BLaER1 treated with 17β-estradiol and CSF1 and Interleukin-3, amounts not matched to agents 10 nM and 100 nM (cell line): ENCODE measurements at regions not wholly inside any gene's neighbourhood (a gene's known extent, or its start where the extent isn't known, plus 50 kb on each side); places are given as distances from the start of the nearest gene placed in this dataset.
A peak's percentile ranks its signal among the peaks of the same experiment; 100 is the strongest.

ENCODE experiments used
- H3K27ac ChIP-seq, 11 experiments: shearing (Covaris generic); formaldehyde crosslinking; 2 replicates each; pipeline ENCODE4 v1.8.1; 2022
- H3K27me3 ChIP-seq, 11 experiments: shearing (Covaris generic); formaldehyde crosslinking; 2 replicates each; pipeline ENCODE4 v1.8.1; 2022
- H3K36me3 ChIP-seq, 11 experiments: shearing (Covaris generic); formaldehyde crosslinking; 2 replicates each; pipeline ENCODE4 v1.8.1; 2022
- H3K4me1 ChIP-seq, 10 experiments: shearing (Covaris generic); formaldehyde crosslinking; 2 replicates each; pipeline ENCODE4 v1.8.1; 2022
- H3K4me2 ChIP-seq, 11 experiments: shearing (Covaris generic); formaldehyde crosslinking; 2 replicates each; pipeline ENCODE4 v1.8.1; 2022
- H3K4me3 ChIP-seq, 10 experiments: shearing (Covaris generic); formaldehyde crosslinking; 2 replicates each; pipeline ENCODE4 v1.8.1; 2022
- H3K9ac ChIP-seq, 11 experiments: shearing (Covaris generic); formaldehyde crosslinking; 2 replicates each; pipeline ENCODE4 v1.8.1; 2022
- H3K9me3 ChIP-seq, 11 experiments: shearing (Covaris generic); formaldehyde crosslinking; replicated peaks in 1 of 11; 2 replicates each; pipeline ENCODE4 v1.8.1; 2022
- H4K20me1 ChIP-seq, 11 experiments: shearing (Covaris generic); formaldehyde crosslinking; 2 replicates each; pipeline ENCODE4 v1.8.1; 2022
- Cebpa-rat ChIP-seq, 11 experiments: shearing (Covaris generic); IDR thresholded peaks; 2 replicates each; pipeline ENCODE4 v1.8.1; 2022

- Histone ChIP-seq H3K4me3 (no peak overlapping the region), H3K9ac (no peak overlapping the region), H4K20me1 (no peaks in the 10 kb centered on the region), H3K36me3 (no peaks in the 10 kb centered on the region), H3K9me3 (peaks cover 0 to 14% (median 4%) of the 10 kb centered on the region in 11 experiments; a peak in 6 of 22 replicates), H3K27ac (no peak overlapping the region), H3K4me1 (peaks cover 12 to 24% (median 18%) of the 10 kb centered on the region in 10 experiments; a peak in 18 of 20 replicates), H3K27me3 (peaks cover 0 to 5% (median 0%) of the 10 kb centered on the region in 11 experiments; a peak in 2 of 22 replicates), H3K4me2 (0 out of 22 replicates have a peak overlapping the region, but pooled peaks of 1 of the 11 experiments have one; percentile 22)
- TF ChIP-seq Cebpa-rat (IDR thresholded peaks at IDR 0.05), result no peak
Observed at GRCh38 chr3:177822681-177823096, 625.4 kb upstream of the TBL1XR1 start.

GRCh38 chr3:177823701-177824189, 626.5 kb upstream of the TBL1XR1 start:
- H3K9ac ChIP-seq, result no peak overlapping the region
- H3K9me3 ChIP-seq, result peaks cover 0 to 7% (median 2%) of the 10 kb centered on the region in 11 experiments; a peak in 5 of 22 replicates
- H3K4me3 ChIP-seq, result no peak overlapping the region
- H3K27me3 ChIP-seq, result no peaks in the 10 kb centered on the region; a peak in 2 of 22 replicates
- no peak overlapping the region for H3K27ac ChIP-seq
- no peak for TF ChIP-seq Cebpa-rat (IDR thresholded peaks at IDR 0.05)
- H3K4me1 ChIP-seq, result peaks cover 12 to 24% (median 16%) of the 10 kb centered on the region in 10 experiments; a peak in 18 of 20 replicates
- H4K20me1 ChIP-seq, result no peaks in the 10 kb centered on the region
- no peak overlapping the region for H3K4me2 ChIP-seq
- no peaks in the 10 kb centered on the region for H3K36me3 ChIP-seq

GRCh38 chr3:177824190-177824786, 627.0 kb upstream of the TBL1XR1 start:
- no peaks in the 10 kb centered on the region for H3K36me3 ChIP-seq
- H3K9ac ChIP-seq, result no peak overlapping the region
- no peak for TF ChIP-seq Cebpa-rat (IDR thresholded peaks at IDR 0.05)
- H4K20me1 ChIP-seq, result no peaks in the 10 kb centered on the region
- H3K9me3 ChIP-seq, result peaks cover 0 to 13% (median 3%) of the 10 kb centered on the region in 11 experiments; a peak in 5 of 22 replicates
- H3K4me1 ChIP-seq, result peaks cover 12 to 21% (median 16%) of the 10 kb centered on the region in 10 experiments; a peak in 18 of 20 replicates
- no peak overlapping the region for H3K4me2 ChIP-seq
- no peak overlapping the region for H3K27ac ChIP-seq
- no peaks in the 10 kb centered on the region; a peak in 2 of 22 replicates for H3K27me3 ChIP-seq
- H3K4me3 ChIP-seq, result no peak overlapping the region

GRCh38 chr3:177824841-177825240, 627.6 kb upstream of the TBL1XR1 start:
- no peaks in the 10 kb centered on the region for H3K36me3 ChIP-seq
- no peak overlapping the region for H3K27ac ChIP-seq
- TF ChIP-seq Cebpa-rat (IDR thresholded peaks at IDR 0.05), result no peak
- H3K4me3 ChIP-seq, result no peak overlapping the region
- no peak overlapping the region for H3K9ac ChIP-seq
- peaks cover 12 to 17% (median 15%) of the 10 kb centered on the region in 10 experiments; a peak in 18 of 20 replicates for H3K4me1 ChIP-seq
- H3K9me3 ChIP-seq, result peaks cover 0 to 14% (median 4%) of the 10 kb centered on the region in 11 experiments; a peak in 4 of 22 replicates
- no peak overlapping the region for H3K4me2 ChIP-seq
- H4K20me1 ChIP-seq, result no peaks in the 10 kb centered on the region
- no peaks in the 10 kb centered on the region; a peak in 2 of 22 replicates for H3K27me3 ChIP-seq

- H3K4me1 ChIP-seq, result peaks cover 0 to 3% (median 2%) of the 10 kb centered on the region in 10 experiments; a peak in 11 of 20 replicates
Observed at GRCh38 chr3:177826253-177826652, 629.0 kb upstream of the TBL1XR1 start.

GRCh38 chr3:177827511-177828207, 630.4 kb upstream of the TBL1XR1 start:
- Histone ChIP-seq H3K4me3 (no peak overlapping the region), H3K9me3 (peaks cover 0 to 14% (median 5%) of the 10 kb centered on the region in 11 experiments; a peak in 4 of 22 replicates), H3K4me2 (0 out of 22 replicates have a peak overlapping the region, but pooled peaks of 1 of the 11 experiments have one; percentile 25), H3K27ac (no peak overlapping the region), H3K36me3 (no peaks in the 10 kb centered on the region), H4K20me1 (no peaks in the 10 kb centered on the region), H3K4me1 (peaks cover 0 to 1% (median 0%) of the 10 kb centered on the region in 10 experiments; a peak in 3 of 20 replicates), H3K27me3 (no peaks in the 10 kb centered on the region), H3K9ac (no peak overlapping the region)
- no peak for TF ChIP-seq Cebpa-rat (IDR thresholded peaks at IDR 0.05)

More at GRCh38 chr3:177826253-177826652, 629.0 kb upstream of the TBL1XR1 start:
- no peaks in the 10 kb centered on the region for H3K36me3 ChIP-seq
- H3K4me3 ChIP-seq, result no peak overlapping the region
- peaks cover 0 to 14% (median 5%) of the 10 kb centered on the region in 11 experiments; a peak in 4 of 22 replicates for H3K9me3 ChIP-seq
- no peak for TF ChIP-seq Cebpa-rat (IDR thresholded peaks at IDR 0.05)
- no peaks in the 10 kb centered on the region for H4K20me1 ChIP-seq
- H3K4me2 ChIP-seq, result no peak overlapping the region
- H3K27me3 ChIP-seq, result no peaks in the 10 kb centered on the region; a peak in 1 of 22 replicates
- no peak overlapping the region for H3K27ac ChIP-seq
- H3K9ac ChIP-seq, result no peak overlapping the region

- no peak for TF ChIP-seq Cebpa-rat (IDR thresholded peaks at IDR 0.05)
- peaks cover 0 to 14% (median 5%) of the 10 kb centered on the region in 11 experiments; a peak in 4 of 22 replicates for H3K9me3 ChIP-seq
- no peak overlapping the region for H3K4me2 ChIP-seq
- no peaks in the 10 kb centered on the region for H3K27me3 ChIP-seq
- H3K4me3 ChIP-seq, result no peak overlapping the region
- peaks cover 0 to 5% (median 2%) of the 10 kb centered on the region in 10 experiments; a peak in 12 of 20 replicates for H3K4me1 ChIP-seq
- no peaks in the 10 kb centered on the region for H3K36me3 ChIP-seq
- H3K27ac ChIP-seq, result no peak overlapping the region
- no peaks in the 10 kb centered on the region for H4K20me1 ChIP-seq
- no peak overlapping the region for H3K9ac ChIP-seq
Observed at GRCh38 chr3:177828208-177828565, 630.9 kb upstream of the TBL1XR1 start.

- Histone ChIP-seq H3K9ac (no peak overlapping the region), H3K9me3 (peaks cover 0 to 14% (median 5%) of the 10 kb centered on the region in 11 experiments; a peak in 3 of 22 replicates), H3K27me3 (no peaks in the 10 kb centered on the region), H3K4me1 (peaks cover 9 to 22% (median 13%) of the 10 kb centered on the region in 10 experiments; a peak in 19 of 20 replicates), H3K27ac (no peak overlapping the region), H3K36me3 (no peaks in the 10 kb centered on the region), H3K4me2 (no peak overlapping the region), H3K4me3 (no peak overlapping the region), H4K20me1 (no peaks in the 10 kb centered on the region)
- no peak for TF ChIP-seq Cebpa-rat (IDR thresholded peaks at IDR 0.05)
Observed at GRCh38 chr3:177830411-177830849, 633.1 kb upstream of the TBL1XR1 start.

- no peak for TF ChIP-seq Cebpa-rat (IDR thresholded peaks at IDR 0.05)
- Histone ChIP-seq H3K27me3 (no peaks in the 10 kb centered on the region), H3K36me3 (no peaks in the 10 kb centered on the region), H3K4me2 (no peak overlapping the region), H3K4me1 (peaks cover 9 to 22% (median 14%) of the 10 kb centered on the region in 10 experiments; a peak in 19 of 20 replicates), H3K4me3 (no peak overlapping the region), H3K27ac (no peak overlapping the region), H4K20me1 (no peaks in the 10 kb centered on the region), H3K9me3 (peaks cover 0 to 9% (median 5%) of the 10 kb centered on the region in 11 experiments; a peak in 4 of 22 replicates), H3K9ac (no peak overlapping the region)
Observed at GRCh38 chr3:177831361-177831760, 634.1 kb upstream of the TBL1XR1 start.
